ENCODE measurements at regions not wholly inside any gene's neighbourhood (a gene's known extent, or its start where the extent isn't known, plus 50 kb on each side); places are given as distances from the start of the nearest gene placed in this dataset.
"Not testable (repeated sequence)": the region's sequence is repeated elsewhere in the genome, so short reads cannot be mapped to it uniquely, and the experiment has no call there.

GRCh38 chr6:119669221-119669620, 319.7 kb upstream of the MAN1A1 start:
- no peak overlapping the region for H3K4me3 ChIP-seq (replicated peaks in 1 of 3)
- intact Hi-C loops (cut with DNase I), result no loop called here
- no peaks in the 10 kb centered on the region for H3K9me3 ChIP-seq
- no peak overlapping the region for H3K27ac ChIP-seq
- TF ChIP-seq, protein P1, sequence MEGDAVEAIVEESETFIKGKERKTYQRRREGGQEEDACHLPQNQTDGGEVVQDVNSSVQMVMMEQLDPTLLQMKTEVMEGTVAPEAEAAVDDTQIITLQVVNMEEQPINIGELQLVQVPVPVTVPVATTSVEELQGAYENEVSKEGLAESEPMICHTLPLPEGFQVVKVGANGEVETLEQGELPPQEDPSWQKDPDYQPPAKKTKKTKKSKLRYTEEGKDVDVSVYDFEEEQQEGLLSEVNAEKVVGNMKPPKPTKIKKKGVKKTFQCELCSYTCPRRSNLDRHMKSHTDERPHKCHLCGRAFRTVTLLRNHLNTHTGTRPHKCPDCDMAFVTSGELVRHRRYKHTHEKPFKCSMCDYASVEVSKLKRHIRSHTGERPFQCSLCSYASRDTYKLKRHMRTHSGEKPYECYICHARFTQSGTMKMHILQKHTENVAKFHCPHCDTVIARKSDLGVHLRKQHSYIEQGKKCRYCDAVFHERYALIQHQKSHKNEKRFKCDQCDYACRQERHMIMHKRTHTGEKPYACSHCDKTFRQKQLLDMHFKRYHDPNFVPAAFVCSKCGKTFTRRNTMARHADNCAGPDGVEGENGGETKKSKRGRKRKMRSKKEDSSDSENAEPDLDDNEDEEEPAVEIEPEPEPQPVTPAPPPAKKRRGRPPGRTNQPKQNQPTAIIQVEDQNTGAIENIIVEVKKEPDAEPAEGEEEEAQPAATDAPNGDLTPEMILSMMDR (IDR thresholded peaks at IDR 0.05), result no peak
- TF ChIP-seq POLR2A (IDR thresholded peaks at IDR 0.05), result no peak
- H3K36me3 ChIP-seq, result no peaks in the 10 kb centered on the region
- H3K4me1 ChIP-seq, result no peaks in the 10 kb centered on the region
- no peak for DNase-seq
- no peaks in the 10 kb centered on the region for H3K27me3 ChIP-seq

GRCh38 chr6:119665432-119665831, 315.9 kb upstream of the MAN1A1 start:
- DNase-seq; H3K27ac ChIP-seq; H3K9me3 ChIP-seq; H3K36me3 ChIP-seq; H3K4me3 ChIP-seq (replicated peaks in 1 of 3); intact Hi-C loops (cut with DNase I); H3K4me1 ChIP-seq; H3K27me3 ChIP-seq: not testable (repeated sequence)
- WGBS, 2 donors, result 90 to 97% methylated on average over 9 to 10 of the region's 10 CpGs

DNA sequence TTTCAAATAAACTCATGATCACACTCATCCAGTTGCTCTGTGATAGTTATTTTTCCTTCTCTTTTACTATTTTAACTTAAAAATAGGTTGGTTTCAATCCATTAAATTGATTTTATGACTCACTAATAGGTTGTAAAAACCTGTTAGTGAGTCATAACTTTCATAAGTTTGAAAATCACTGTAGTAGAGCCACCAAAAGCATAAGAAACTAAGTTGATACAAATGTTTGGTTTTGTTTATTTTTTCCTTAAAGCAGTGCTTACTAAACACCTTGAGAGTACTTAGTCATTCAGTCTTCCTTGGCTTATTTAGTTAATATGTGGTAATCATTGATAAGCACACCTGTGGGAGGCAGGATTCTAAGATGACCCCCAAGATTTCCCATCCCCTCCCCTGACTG, 312.1 kb upstream of the MAN1A1 start:
- Histone ChIP-seq H3K27me3 (no peaks in the 10 kb centered on the region), H3K4me3 (replicated peaks in 1 of 3) (no peak overlapping the region), H3K9me3 (no peaks in the 10 kb centered on the region), H3K36me3 (no peaks in the 10 kb centered on the region), H3K4me1 (no peaks in the 10 kb centered on the region), H3K27ac (no peak overlapping the region)
- TF ChIP-seq POLR2A (IDR thresholded peaks at IDR 0.05), result no peak
- TF ChIP-seq, protein P1 (IDR thresholded peaks at IDR 0.05), result no peak
- intact Hi-C loops (cut with DNase I), result no loop called here
- no peak for DNase-seq

DNA sequence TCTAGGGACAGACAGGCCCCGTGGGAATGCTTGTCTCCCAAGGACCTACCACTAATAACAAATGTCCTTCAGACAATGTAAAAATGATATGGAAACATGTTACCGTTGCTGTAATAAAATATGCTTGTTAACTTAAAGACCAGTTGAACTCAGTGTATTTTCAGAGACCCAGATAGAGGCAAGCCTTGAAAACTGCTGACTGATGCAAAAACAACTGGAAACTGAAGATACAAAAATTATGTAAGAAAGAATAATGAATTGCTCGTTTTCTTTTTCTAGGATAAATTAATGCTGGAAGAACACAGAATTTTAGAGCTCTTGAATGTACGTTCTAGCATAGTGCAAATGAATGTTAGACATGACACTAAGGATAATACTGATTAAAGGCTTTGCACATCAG, 311.5 kb upstream of the MAN1A1 start:
- H3K27ac ChIP-seq, result no peak overlapping the region
- H3K4me3 ChIP-seq (replicated peaks in 1 of 3), result no peak overlapping the region
- DNase-seq, result no peak
- no peaks in the 10 kb centered on the region for H3K4me1 ChIP-seq
- intact Hi-C loops (cut with DNase I), result no loop called here
- 85 to 86% methylated on average over 4 of the region's 4 CpGs for whole genome bisulfite sequencing, 2 donors
- TF ChIP-seq POLR2A (IDR thresholded peaks at IDR 0.05), result no peak
- TF ChIP-seq, protein P1 (IDR thresholded peaks at IDR 0.05), result no peak
- H3K36me3 ChIP-seq, result no peaks in the 10 kb centered on the region
- H3K9me3 ChIP-seq, result no peaks in the 10 kb centered on the region
- H3K27me3 ChIP-seq, result no peaks in the 10 kb centered on the region

DNA sequence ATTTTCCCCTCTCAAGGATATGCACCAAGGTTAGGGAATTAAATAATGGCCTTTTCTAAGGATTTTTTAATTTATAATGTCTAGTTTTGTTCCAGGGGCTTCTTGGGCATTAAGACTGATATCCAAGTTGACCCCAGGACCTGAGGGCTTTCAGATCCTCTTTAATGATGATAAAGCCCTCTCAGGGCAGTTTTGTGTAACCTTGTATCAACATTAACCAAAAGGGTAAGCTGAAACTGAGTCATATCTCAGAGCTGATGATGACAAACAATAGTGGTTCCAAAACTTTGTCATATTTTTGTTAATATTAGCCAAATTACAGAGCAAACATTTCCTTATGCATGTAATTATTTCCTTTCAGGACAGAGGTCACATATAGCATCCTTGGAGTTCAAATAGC, 309.4 kb upstream of the MAN1A1 start:
- Histone ChIP-seq H3K27ac (no peak overlapping the region), H3K9me3 (no peaks in the 10 kb centered on the region), H3K27me3 (no peaks in the 10 kb centered on the region), H3K4me1 (no peaks in the 10 kb centered on the region), H3K36me3 (no peaks in the 10 kb centered on the region), H3K4me3 (replicated peaks in 1 of 3) (no peak overlapping the region)
- no peak for TF ChIP-seq POLR2A (IDR thresholded peaks at IDR 0.05)
- TF ChIP-seq, protein P1 (IDR thresholded peaks at IDR 0.05), result no peak
- intact Hi-C loops (cut with DNase I), result no loop called here
- DNase-seq, result no peak

GRCh38 chr6:119655124-119655523, 305.6 kb upstream of the MAN1A1 start:
- no peaks in the 10 kb centered on the region for H3K4me1 ChIP-seq
- no peaks in the 10 kb centered on the region for H3K27me3 ChIP-seq
- no peak for DNase-seq
- H3K27ac ChIP-seq, result no peak overlapping the region
- 93 to 98% methylated on average over 1 of the region's 1 CpG for whole genome bisulfite sequencing, 2 donors
- H3K4me3 ChIP-seq (replicated peaks in 1 of 3), result no peak overlapping the region
- H3K9me3 ChIP-seq, result no peaks in the 10 kb centered on the region
- TF ChIP-seq, protein P1 (IDR thresholded peaks at IDR 0.05), result no peak
- TF ChIP-seq POLR2A (IDR thresholded peaks at IDR 0.05), result no peak
- intact Hi-C loops (cut with DNase I), result no loop called here
- H3K36me3 ChIP-seq, result no peaks in the 10 kb centered on the region
